Chondrocyte (in vitro differentiated cells): ENCODE measurements at regions not wholly inside any gene's neighbourhood (a gene's known extent, or its start where the extent isn't known, plus 50 kb on each side); places are given as distances from the start of the nearest gene placed in this dataset.

Experiments used
- DNase-seq: peaks from one replicate; pipeline ENCODE4 v3.0.0; 2021; ENCODE audit warnings: mixed read lengths, low spot score
- H3K27ac Mint-ChIP-seq: one replicate; pipeline ENCODE4 v1.8.0; 2021; ENCODE audit warnings: mild to moderate bottlenecking, moderate library complexity, mixed read lengths; ENCODE audit not compliant: unreplicated experiment
- H3K27me3 Mint-ChIP-seq: 2 replicates; pipeline ENCODE4 v1.8.0; 2021; ENCODE audit warnings: low read depth, mixed read lengths
- H3K36me3 Mint-ChIP-seq: 2 replicates; pipeline ENCODE4 v1.8.0; 2021; ENCODE audit warnings: low read depth, mixed read lengths
- H3K4me1 Mint-ChIP-seq: 2 replicates; pipeline ENCODE4 v1.8.0; 2021; ENCODE audit warnings: low read depth, mild to moderate bottlenecking, mixed read lengths
- H3K4me3 Mint-ChIP-seq: one replicate; pipeline ENCODE4 v1.8.0; 2021; ENCODE audit warnings: mild to moderate bottlenecking, moderate library complexity, mixed read lengths; ENCODE audit not compliant: unreplicated experiment
- H3K9me3 Mint-ChIP-seq: 2 replicates; pipeline ENCODE4 v1.8.0; 2021; ENCODE audit warnings: low read depth, mixed read lengths
- CTCF ChIP-seq: fragments of 200-600 bp; sonication (generic); IDR thresholded peaks from 2 replicates; pipeline ENCODE4 v1.5.0; 2021; ENCODE audit warnings: antibody characterized with exemption, mild to moderate bottlenecking, moderate library complexity

- no peaks in the 10 kb centered on the region for H3K36me3 Mint-ChIP-seq
- no peak overlapping the region for H3K4me3 Mint-ChIP-seq
- DNase-seq = no peak
- no peak for TF ChIP-seq CTCF
- no peaks in the 10 kb centered on the region for H3K4me1 Mint-ChIP-seq
- H3K27ac Mint-ChIP-seq = no peak overlapping the region
- H3K9me3 Mint-ChIP-seq = peaks cover 50% of the 10 kb centered on the region
- no peaks in the 10 kb centered on the region for H3K27me3 Mint-ChIP-seq
These were observed 339.7 kb downstream of the ACTR3B start for GRCh38 chr7:153099235-153099634.

- Mint-ChIP-seq H3K4me1 (no peaks in the 10 kb centered on the region), H3K27ac (no peak overlapping the region), H3K36me3 (no peaks in the 10 kb centered on the region), H3K9me3 (peaks cover 47% of the 10 kb centered on the region), H3K27me3 (no peaks in the 10 kb centered on the region), H3K4me3 (no peak overlapping the region)
- DNase-seq = no peak
- no peak for TF ChIP-seq CTCF
These were observed 341.2 kb downstream of the ACTR3B start for GRCh38 chr7:153100691-153101237.

GRCh38 chr7:153103202-153103601 lies 343.6 kb downstream of the ACTR3B start:
- no peak for TF ChIP-seq CTCF
- peaks cover 1% of the 10 kb centered on the region for H3K36me3 Mint-ChIP-seq
- H3K4me1 Mint-ChIP-seq = no peaks in the 10 kb centered on the region
- no peak overlapping the region for H3K27ac Mint-ChIP-seq
- H3K27me3 Mint-ChIP-seq = no peaks in the 10 kb centered on the region
- no peak for DNase-seq
- H3K9me3 Mint-ChIP-seq = peaks cover 53% of the 10 kb centered on the region
- no peak overlapping the region for H3K4me3 Mint-ChIP-seq

- no peak for TF ChIP-seq CTCF
- Mint-ChIP-seq H3K27ac (no peak overlapping the region), H3K9me3 (peaks cover 42% of the 10 kb centered on the region), H3K27me3 (no peaks in the 10 kb centered on the region), H3K36me3 (peaks cover 1% of the 10 kb centered on the region), H3K4me3 (no peak overlapping the region), H3K4me1 (no peaks in the 10 kb centered on the region)
- no peak for DNase-seq
These were observed 348.3 kb downstream of the ACTR3B start for GRCh38 chr7:153107826-153108225.

DNA sequence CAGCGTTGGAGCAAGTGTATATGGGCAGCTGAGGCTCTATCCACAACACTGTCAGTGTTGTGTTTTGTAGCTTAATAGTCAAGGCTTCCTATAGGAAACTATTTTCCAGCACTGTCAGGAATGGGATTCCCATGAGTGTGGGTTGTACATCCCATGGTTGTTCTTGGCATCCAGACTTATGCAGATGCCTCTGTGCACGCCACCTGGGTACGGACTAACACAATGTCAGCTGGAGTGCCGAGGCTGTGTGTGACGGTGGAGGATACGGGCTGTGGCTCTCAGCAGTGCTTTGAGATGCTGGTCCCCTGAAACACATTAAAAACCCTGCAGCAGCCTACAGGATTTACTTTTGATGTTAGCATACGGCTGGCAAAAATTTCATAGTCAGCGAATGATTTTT lies 350.0 kb downstream of the ACTR3B start:
- no peaks in the 10 kb centered on the region for H3K27me3 Mint-ChIP-seq
- peaks cover 1% of the 10 kb centered on the region for H3K36me3 Mint-ChIP-seq
- H3K4me1 Mint-ChIP-seq = no peaks in the 10 kb centered on the region
- H3K27ac Mint-ChIP-seq = no peak overlapping the region
- TF ChIP-seq CTCF = no peak
- DNase-seq = no peak
- peaks cover 42% of the 10 kb centered on the region for H3K9me3 Mint-ChIP-seq
- no peak overlapping the region for H3K4me3 Mint-ChIP-seq
